IPS-18a (cell line): ENCODE measurements at regions not wholly inside any gene's neighbourhood (a gene's known extent, or its start where the extent isn't known, plus 50 kb on each side); places are given as distances from the start of the nearest gene placed in this dataset.

Source experiments
- H3K27ac ChIP-seq: one replicate; pipeline ENCODE4 v1.5.1; 2013; ENCODE audit warnings: low read length
- H3K27me3 ChIP-seq: one replicate; pipeline ENCODE4 v1.6.1; 2013; ENCODE audit warnings: mild to moderate bottlenecking, low read length; ENCODE audit not compliant: control insufficient read depth, insufficient read depth
- H3K36me3 ChIP-seq: one replicate; pipeline ENCODE4 v1.6.1; 2013; ENCODE audit warnings: low read depth, low read length; ENCODE audit not compliant: control insufficient read depth
- H3K4me1 ChIP-seq: one replicate; pipeline ENCODE4 v1.6.1; 2013; ENCODE audit warnings: low read depth, low read length; ENCODE audit not compliant: control insufficient read depth
- H3K4me3 ChIP-seq: one replicate; pipeline ENCODE4 v1.5.1; 2013; ENCODE audit warnings: low read length
- H3K9ac ChIP-seq: one replicate; pipeline ENCODE4 v1.6.1; 2013; ENCODE audit warnings: mild to moderate bottlenecking, low read length, moderate library complexity
- H3K9me3 ChIP-seq: one replicate; pipeline ENCODE4 v1.6.1; 2013; ENCODE audit warnings: low read depth, low read length; ENCODE audit not compliant: control insufficient read depth

DNA sequence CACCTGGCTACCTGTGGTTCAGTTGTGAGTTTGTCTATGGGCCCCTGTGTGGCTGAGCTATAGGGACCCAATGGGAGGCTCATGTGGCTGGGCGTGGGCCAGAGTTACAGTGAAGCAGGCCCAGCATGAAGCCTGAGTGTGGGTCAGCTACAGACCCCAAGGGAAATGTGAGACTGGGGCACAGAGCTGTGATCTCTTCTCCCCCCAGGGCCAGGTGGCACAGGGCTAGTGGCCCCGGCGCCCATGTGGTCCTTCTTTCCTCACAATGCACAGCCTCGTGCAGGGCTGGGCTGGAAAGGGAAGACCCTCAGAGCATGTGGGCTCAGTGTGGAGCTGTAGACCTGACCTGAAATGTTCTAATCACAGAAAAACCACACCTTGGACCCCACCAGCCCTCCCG lies 71.6 kb upstream of the NECTIN1 start:
- Histone ChIP-seq H3K27ac (no peak overlapping the region), H3K9ac (no peak overlapping the region), H3K9me3 (no peaks in the 10 kb centered on the region), H3K36me3 (no peaks in the 10 kb centered on the region), H3K4me1 (peaks cover 24% of the 10 kb centered on the region), H3K27me3 (peaks cover 28% of the 10 kb centered on the region), H3K4me3 (no peak overlapping the region)

DNA sequence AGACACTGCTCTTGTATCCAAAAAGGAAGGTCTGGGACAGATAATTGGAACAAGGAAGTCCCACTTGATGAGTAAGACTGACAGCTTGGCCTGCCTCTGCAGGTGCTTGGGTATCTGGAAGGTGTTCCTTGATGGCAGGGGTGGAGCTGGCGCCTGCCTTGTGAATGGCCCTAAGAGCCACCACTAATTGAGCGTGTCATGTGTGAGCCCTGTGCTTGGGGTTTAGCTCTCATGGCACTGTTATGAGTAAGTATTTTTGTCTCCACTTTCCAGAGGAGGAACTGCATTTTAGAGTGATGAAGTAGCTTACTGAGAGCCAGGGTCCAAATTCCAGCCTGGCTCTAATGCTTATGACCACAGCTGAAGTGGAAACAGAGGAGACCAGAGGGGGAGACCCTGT lies 71.2 kb upstream of the NECTIN1 start:
- Histone ChIP-seq H3K9me3 (no peaks in the 10 kb centered on the region), H3K27ac (no peak overlapping the region), H3K9ac (no peak overlapping the region), H3K36me3 (no peaks in the 10 kb centered on the region), H3K4me1 (peaks cover 28% of the 10 kb centered on the region), H3K27me3 (peaks cover 32% of the 10 kb centered on the region), H3K4me3 (no peak overlapping the region)

DNA sequence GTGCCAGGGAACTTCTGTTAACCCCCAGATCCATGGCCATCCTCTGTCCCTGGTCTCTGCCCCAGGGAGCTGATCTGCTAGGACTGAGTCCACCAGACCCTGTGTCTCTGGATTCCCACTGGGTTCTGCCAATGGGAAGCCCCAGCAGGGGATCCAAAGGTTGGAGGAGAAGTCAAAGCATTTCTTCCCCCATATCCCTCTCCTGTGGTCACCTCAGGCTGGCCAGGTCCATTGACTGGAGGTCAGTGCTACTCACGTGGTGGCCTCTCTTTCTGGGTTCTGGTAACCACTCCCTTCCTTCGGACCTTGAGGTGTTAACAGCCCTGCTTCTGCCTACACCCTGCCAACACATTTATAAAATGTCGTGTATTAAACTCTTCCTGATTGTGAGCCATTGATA lies 69.7 kb upstream of the NECTIN1 start:
- no peak overlapping the region for H3K27ac ChIP-seq

DNA sequence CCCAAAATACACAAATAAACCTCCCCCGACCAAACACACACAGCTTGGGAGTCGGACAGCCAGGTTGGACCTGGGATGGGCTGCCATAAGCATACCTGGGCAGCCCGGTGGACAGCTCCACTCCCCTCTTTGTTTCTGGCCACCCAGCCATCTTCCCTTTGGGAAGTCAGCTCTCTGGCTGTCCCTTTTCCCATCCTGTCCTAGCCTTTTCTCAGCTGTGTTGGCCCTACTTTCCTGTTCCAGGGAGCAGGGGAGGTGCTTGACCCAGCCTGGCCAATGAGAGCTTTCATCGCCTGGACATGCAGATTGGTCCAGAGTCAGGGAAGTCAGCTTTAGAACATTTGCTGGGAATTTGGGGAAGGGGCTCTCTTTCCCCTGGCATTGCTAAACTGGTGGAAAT lies 68.7 kb upstream of the NECTIN1 start:
- Histone ChIP-seq H3K27me3 (peaks cover 57% of the 10 kb centered on the region), H3K27ac (no peak overlapping the region), H3K9me3 (no peaks in the 10 kb centered on the region), H3K9ac (no peak overlapping the region), H3K36me3 (no peaks in the 10 kb centered on the region), H3K4me3 (no peak overlapping the region), H3K4me1 (peaks cover 34% of the 10 kb centered on the region)

More for the DNA sequence above, 69.7 kb upstream of the NECTIN1 start:
- Histone ChIP-seq H3K36me3 (no peaks in the 10 kb centered on the region), H3K4me1 (peaks cover 34% of the 10 kb centered on the region), H3K9ac (no peak overlapping the region), H3K4me3 (no peak overlapping the region), H3K9me3 (no peaks in the 10 kb centered on the region), H3K27me3 (peaks cover 48% of the 10 kb centered on the region)

GRCh38 chr11:119797123-119797611 lies 68.2 kb upstream of the NECTIN1 start:
- H3K27me3 ChIP-seq = peaks cover 59% of the 10 kb centered on the region
- peak overlapping the region; percentile 8 for H3K4me3 ChIP-seq
- peaks cover 34% of the 10 kb centered on the region for H3K4me1 ChIP-seq
- H3K27ac ChIP-seq = no peak overlapping the region
- no peaks in the 10 kb centered on the region for H3K36me3 ChIP-seq
- no peaks in the 10 kb centered on the region for H3K9me3 ChIP-seq
- no peak overlapping the region for H3K9ac ChIP-seq

DNA sequence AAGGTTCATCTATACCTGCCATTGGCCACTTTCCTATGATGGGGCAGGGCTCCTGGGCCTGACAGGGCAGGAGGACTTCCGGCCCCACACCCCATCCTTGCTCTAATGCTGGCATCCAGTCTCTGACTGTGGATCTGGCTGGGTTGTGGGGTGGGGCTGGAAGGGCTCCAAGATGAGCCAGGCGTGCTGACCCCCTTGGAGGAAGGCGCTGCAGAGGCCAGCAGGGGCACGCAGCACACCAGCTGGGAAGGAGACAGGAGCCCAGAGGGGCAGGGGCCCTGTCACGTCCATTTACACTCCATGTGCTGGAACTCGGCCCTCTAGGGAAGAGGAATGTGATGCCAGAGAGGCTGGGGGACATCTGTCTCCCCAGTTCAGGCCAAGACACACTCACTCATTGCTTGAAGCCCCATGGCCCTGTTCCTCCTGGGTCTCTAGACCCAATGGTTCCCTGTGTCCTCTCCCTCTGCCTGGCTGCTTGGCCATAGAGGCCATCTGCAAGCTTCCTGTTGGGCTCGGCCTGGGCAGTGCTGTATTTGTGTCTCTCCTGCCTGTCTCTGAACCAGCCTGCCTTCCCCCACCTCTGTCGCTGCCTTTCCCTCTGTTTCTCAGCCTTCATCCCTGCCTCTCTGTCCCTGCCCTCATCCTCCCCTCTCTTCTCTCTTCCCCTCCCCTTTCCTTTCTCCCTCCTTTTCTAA lies 67.5 kb upstream of the NECTIN1 start:
- H3K9ac ChIP-seq = no peak overlapping the region
- no peaks in the 10 kb centered on the region for H3K9me3 ChIP-seq
- H3K4me1 ChIP-seq = peaks cover 39% of the 10 kb centered on the region
- H3K27me3 ChIP-seq = peaks cover 61% of the 10 kb centered on the region
- no peak overlapping the region for H3K4me3 ChIP-seq
- no peaks in the 10 kb centered on the region for H3K36me3 ChIP-seq
- no peak overlapping the region for H3K27ac ChIP-seq

DNA sequence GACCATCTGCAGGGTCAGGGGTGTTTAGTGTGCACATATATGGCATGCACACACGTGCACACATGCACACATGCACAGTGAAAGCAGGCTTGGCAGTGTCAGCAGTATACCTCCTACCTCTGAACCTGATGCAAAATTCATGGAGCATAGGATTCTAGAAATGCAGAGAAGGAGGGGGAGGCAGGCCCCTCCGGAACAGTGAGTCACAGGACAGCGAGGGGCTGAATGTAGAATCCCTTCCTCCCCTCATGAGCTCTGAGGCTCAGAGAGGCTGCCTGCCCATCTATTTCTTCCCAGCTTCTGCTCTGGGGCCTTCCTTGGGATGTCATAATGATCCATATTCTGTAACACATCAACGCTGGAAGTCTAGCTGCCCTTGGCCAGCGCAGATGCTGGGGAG lies 66.7 kb upstream of the NECTIN1 start:
- H3K4me1 ChIP-seq = peaks cover 45% of the 10 kb centered on the region
- no peak overlapping the region for H3K9ac ChIP-seq
- H3K27me3 ChIP-seq = peaks cover 63% of the 10 kb centered on the region
- no peaks in the 10 kb centered on the region for H3K9me3 ChIP-seq
- no peak overlapping the region for H3K4me3 ChIP-seq
- no peak overlapping the region for H3K27ac ChIP-seq
- no peaks in the 10 kb centered on the region for H3K36me3 ChIP-seq

- Histone ChIP-seq H3K27ac (no peak overlapping the region), H3K4me1 (peaks cover 45% of the 10 kb centered on the region), H3K4me3 (no peak overlapping the region), H3K27me3 (peaks cover 63% of the 10 kb centered on the region), H3K9me3 (no peaks in the 10 kb centered on the region), H3K36me3 (no peaks in the 10 kb centered on the region), H3K9ac (no peak overlapping the region)
Observed at GRCh38 chr11:119795231-119795630, 66.2 kb upstream of the NECTIN1 start.

- no peak overlapping the region for H3K4me3 ChIP-seq
- H3K4me1 ChIP-seq = peaks cover 45% of the 10 kb centered on the region
- H3K9ac ChIP-seq = no peak overlapping the region
- H3K27me3 ChIP-seq = peaks cover 63% of the 10 kb centered on the region
- H3K9me3 ChIP-seq = no peaks in the 10 kb centered on the region
- H3K27ac ChIP-seq = no peak overlapping the region
- H3K36me3 ChIP-seq = no peaks in the 10 kb centered on the region
Observed at GRCh38 chr11:119794756-119795155, 65.8 kb upstream of the NECTIN1 start.

DNA sequence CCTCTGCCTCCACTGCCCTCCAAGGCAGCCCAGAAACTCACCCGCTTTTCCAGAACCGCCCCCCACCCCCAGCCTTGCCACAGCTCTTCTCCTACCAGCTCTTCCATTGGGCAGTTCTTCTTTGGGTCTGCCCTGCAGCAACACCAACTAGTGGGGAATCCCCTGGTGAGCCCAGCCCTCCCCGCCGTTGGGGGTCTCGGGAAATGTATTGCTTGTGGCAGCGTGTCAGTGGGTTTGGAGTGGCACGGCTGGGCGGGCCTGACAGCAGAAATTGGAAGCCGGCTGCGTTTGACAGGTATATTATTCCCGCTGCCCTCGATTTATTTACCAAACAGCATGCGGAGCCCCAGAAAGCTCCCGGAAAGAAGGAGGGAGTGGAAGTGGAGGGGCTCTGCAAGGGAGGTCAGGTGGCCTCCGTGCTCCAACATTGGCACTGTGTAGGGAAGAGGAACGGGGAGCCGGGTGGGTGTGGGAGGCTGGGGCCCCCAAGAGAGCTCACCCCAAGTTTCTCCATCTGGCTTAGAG lies 65.2 kb upstream of the NECTIN1 start:
- Histone ChIP-seq H3K36me3 (no peaks in the 10 kb centered on the region), H3K4me3 (no peak overlapping the region), H3K27me3 (peaks cover 63% of the 10 kb centered on the region), H3K9ac (no peak overlapping the region), H3K4me1 (peaks cover 45% of the 10 kb centered on the region), H3K9me3 (no peaks in the 10 kb centered on the region), H3K27ac (no peak overlapping the region)

DNA sequence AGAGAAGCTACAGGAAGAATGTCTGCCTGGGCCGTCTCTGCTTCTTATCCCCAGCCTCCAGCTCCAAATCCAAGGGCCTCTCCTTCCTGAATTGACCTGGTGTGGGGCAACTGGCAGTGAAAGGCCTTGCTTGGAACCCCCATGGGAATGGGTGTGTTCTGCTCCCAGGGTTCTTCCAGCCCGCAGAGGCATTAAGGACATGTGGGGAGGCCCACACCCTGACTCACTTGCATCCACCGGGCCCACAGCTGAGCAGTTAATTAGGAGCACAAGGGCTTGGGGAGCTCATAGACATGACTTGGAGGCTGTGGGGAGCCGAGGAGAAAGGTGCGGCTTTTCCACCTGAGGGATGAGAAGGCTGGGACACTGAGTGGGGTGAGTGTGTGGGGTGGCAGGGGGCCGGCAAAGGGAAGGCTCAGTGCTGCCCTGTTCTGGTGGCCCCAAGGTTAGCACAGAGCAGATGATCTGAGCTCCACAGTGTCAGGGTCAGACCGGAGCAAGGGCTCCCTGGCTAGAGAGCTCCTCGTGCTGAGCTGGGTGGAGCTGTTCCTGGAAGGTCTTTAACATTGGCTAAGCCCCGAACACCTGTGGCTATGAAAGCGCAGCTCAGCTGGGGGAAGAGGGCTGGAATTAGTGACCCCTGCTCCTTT lies 64.5 kb upstream of the NECTIN1 start:
- Histone ChIP-seq H3K27ac (no peak overlapping the region), H3K4me1 (peaks cover 45% of the 10 kb centered on the region), H3K4me3 (no peak overlapping the region), H3K9ac (no peak overlapping the region), H3K36me3 (no peaks in the 10 kb centered on the region), H3K27me3 (peaks cover 60% of the 10 kb centered on the region), H3K9me3 (no peaks in the 10 kb centered on the region)
